ENCODE measurements at regions not wholly inside any gene's neighbourhood (a gene's known extent, or its start where the extent isn't known, plus 50 kb on each side); places are given as distances from the start of the nearest gene placed in this dataset.

DNA sequence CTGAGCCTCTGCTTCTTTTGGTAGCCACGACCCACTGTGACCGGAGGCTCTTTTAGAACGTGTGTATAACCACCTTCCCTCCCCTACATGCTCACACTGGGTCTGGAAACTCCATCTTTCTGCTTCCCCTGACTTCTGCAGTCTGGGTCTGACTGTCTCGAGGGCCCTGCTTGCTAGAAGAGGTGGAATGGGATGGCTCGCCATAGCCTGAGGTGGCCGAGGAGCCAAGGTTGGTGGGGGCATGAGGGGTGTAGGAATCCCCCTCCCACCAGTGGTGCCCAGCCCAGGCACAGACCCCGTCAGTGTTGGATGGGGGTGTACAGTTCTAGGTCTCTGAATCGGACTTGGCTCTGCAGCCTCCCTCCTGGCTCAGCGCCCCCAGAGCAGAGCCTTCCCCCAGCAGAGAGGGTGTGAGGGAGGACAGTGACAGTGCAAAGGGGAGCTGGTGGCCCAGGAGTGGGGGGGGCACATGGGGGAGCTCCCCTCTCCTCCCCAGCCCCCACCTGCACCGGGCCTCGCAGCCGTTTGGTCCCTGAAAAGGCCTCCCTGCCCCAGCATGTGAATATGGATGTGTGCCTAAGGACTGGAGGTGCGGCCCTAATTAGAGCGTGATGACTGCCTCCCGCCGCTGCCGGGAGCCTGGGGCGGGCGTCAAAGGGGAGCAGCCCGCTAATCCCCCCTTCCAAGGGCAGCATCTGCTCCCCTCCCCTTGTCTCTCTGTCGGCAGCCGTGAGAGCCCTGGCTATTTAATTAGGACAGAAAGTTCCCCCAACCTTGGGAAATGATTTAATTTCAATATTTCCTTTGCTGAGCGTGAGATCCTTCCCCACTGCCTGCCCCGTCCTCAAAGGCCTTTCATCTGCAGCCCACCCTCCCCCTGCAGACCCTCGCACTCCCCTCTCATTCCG lies 196.2 kb upstream of the C14orf180 start:
- DNase-seq (ENCODE audit: extremely low read depth, low read depth, low spot score) = no peak

DNA sequence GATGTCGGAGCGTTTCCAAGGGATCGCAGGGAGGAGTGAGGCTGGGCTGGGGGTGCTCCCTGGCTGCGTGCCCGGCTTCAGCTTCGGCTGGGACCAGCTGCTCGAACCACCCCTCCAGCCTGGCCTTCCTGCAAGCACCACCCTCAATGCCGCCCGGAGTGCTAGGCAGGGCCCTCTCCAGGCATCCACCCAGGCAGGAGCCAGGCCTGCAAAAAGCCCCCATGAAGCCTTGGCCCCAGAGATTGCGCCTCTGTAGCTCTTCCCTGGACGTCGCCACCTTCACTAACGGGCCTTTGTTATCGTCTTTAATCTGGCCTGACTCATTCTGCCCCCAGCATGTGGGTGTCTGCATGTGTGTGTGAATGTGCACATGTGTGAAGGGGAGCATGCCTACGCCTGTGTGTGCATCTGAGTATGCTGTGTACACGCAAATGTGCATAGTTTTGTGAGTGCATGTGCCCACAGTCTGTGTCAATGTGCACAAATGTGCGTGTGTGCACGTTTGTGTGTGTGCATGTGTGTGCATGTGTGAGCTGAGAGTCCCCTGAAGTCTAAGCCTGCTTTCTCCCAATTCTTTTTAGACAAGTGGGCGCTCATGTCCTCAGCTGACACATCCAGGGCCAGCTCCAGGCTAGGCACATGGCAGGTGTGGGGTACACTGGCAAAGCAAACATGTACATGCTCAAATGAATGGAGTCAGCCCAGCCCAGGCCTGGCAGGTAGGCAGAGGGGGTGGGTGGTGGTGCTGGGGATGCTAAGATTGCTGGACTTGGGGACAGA lies 195.4 kb upstream of the C14orf180 start:
- no peak for DNase-seq (ENCODE audit: extremely low read depth, low read depth, low spot score)

DNA sequence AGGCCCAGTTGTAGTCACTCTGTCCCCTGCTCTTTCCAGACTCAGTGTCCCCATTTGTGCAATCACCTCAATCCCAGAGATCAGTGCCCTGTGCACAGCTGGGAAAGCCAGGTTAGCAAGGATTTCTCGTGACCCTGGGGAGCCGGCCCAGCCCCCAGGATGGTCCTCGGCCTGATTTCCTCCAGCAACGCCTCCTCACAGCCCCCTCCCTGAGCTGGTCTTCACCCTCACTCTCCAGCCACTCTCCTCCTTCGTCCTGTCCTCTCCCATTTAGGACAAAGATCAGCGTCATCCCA lies 194.8 kb upstream of the C14orf180 start:
- no peak for DNase-seq (ENCODE audit: extremely low read depth, low read depth, low spot score)

DNA sequence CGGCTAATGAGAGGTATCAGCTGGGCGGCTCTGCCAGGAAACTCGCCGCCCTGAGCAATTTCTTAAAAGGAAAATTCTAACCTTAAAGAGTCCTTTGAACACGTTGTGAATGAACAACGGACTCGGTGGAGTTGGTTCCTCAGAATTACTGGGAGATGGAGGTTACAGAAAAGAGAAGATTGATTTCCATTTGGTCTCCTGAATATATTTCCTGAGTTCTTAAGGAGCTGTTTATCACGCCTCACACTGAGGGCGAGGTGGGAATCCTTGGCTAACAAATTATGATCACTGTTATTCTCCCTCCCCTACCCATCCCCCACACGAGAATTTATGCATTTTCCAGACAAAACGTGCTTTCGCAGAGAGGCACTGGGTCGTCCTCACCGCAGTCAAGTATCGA lies 194.5 kb upstream of the C14orf180 start:
- no peak for DNase-seq (ENCODE audit: extremely low read depth, low read depth, low spot score)

DNA sequence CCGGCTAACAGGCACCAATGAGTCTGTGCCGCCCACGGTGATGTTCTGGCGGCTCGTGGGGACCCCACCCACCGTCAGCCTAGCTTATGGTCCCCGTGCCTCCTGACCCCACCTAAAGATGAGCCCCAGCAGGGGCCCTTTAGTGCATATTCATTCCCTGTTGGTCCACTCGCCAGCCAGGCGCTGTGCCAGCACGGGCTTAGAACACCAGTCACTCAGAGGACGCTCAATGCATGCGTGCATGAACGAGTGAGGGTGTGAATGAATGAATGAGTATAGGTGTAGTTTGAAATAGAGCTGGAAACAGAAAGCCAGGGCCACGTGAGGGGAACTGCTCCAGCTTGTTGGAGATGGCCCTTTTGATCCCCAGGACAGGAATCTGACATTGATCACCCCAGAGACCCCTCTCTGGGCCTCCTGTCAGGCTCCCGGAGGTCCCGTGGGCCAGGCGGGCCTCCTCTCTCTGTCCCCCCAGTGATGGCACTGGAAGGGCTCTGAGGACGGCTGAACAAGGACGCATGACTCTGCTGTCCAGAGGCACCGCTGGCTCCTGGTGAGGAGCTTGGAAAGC lies 193.9 kb upstream of the C14orf180 start:
- DNase-seq (ENCODE audit: extremely low read depth, low read depth, low spot score) = no peak

DNA sequence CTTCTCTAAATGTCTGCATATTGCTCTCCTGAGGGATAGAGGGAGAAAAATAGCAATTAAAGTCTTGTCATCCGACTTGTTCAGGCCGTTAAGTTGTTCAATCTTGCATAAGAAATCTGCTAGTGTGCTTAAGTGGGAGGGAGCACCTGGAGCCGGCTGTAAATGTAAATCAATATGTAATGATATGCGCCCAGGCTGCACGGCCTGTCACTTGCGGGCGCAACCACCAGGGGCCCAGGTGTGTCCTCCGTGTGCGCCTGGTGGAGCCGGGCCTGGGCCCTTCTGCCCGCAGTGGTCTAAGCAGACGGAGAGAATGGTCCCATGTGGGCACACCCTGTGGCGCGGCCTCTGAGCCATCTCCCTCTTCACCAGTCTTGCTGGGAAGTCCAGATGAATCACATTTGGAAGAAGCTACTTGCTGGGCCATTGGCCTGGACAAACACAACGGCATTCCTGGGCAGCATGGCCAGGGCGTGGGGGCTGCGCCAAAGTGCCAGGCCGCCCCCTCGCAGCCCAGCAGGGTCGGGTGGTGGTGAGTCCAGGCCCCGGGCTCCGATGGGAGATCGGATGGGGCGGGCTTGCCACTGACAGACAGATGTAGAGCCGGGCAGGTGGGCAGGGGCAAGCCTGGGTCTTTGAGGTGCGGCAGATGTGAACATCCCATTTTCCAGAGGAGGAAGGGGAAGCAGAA lies 193.3 kb upstream of the C14orf180 start:
- DNase-seq (ENCODE audit: extremely low read depth, low read depth, low spot score) = no peak

DNA sequence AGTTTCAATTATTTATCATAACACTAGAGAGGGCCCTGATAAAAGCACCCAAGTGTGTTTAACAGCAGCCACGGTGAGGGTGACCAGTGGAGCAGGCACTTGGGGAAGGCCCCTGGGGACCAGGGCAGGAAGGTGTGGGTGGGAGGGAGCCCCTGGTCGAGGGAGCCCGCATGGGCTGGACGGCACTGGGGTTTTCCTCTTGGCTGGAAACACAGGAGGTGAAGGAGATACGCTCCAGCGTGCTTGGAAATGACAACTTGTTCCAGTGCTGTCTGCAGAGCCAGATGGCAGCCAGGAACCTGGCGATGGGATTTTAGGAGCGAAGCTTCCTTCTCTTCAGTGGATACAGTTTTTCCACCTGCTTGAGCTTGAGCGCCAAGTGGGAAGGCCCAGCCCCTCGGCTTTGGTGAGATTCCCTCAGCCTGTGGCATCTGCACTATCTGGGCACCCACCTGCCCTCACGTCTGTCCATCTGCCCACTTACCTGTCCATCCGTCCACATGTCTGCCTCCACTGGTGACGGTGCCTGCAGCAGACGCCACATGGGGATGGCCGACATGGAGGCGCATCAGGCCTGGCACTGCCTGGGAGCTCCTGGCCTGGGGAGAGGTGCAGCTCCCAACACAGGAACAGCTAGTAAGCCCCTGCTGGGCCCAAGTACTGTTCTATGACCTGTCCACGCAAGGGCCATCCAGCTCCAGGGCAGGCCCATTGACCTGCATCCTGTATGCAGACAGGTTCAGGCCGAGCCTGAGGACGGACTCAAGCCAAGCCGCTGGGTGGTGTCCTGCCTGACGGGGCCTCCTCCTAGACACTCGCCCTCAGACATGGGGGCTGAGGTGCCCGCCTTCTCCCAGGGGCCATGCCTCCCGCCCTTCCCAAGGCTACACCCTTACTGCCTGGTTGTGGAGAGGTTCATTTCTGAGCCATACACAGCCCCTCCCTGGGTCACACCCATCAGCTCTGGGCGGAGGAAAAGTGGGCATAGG lies 192.2 kb upstream of the C14orf180 start:
- no peak for DNase-seq (ENCODE audit: extremely low read depth, low read depth, low spot score)

DNA sequence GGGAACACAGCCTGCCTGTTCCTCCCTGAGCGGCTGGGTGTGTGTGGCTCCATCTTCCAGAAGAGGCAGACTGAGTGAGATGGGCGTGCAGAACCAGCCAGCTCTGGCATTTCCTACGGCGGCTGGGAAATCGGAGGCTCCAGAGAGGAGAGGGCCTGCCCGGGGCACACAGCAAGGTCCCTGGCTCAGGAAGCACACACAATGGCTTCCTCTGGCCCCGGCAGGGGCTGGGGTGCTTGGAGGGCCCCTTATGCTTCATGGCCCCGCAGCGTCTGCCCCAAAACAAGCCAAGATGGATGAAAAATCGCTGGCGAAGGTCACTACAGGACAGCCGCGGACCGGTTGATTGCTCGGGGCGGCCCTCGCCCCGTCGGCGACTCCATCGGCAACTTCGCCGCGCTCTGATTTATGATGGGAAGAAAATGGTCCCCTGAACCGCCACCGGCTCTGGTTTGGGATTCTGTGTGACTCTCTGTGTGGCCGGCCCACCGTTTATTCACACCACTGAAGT lies 191.5 kb upstream of the C14orf180 start:
- DNase-seq (ENCODE audit: extremely low read depth, low read depth, low spot score) = no peak

DNA sequence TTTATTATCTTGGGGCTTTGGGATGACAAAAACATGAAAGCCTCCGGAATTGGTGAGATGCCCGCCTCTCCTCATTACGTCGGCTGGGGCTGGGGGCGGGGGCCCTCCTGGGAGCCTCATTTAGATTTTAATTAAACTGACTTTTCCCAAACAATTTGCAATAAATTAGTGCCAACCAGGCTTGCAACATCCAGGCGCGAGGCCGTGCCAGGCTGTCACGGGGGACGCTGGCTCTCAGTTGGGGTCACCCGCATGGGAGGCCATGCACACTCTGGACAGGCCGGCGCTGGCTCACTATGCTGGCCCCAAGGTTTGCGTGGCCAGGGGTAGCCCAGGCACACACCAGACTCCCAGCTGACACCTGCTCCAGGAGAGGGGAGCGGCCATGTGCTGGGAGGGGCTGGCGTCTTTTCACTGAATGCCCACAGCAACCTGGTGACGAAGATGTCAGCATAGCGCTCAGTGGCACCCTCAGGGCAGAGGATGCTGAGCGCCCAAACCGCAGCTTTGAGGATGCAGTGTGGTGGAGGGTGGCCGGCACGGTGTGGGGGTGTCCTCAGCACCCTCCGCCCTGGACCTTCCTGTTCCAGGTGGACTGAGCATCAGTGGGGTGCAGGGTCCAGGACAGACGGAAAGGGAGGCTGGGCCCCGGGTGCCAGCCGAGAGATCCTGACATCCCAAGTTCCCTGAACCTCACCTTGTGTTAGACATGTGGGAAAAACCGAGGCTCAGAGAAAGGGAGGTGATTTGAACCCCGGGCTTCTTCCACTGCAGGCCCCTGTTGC lies 190.8 kb upstream of the C14orf180 start:
- DNase-seq (ENCODE audit: extremely low read depth, low read depth, low spot score) = no peak

DNA sequence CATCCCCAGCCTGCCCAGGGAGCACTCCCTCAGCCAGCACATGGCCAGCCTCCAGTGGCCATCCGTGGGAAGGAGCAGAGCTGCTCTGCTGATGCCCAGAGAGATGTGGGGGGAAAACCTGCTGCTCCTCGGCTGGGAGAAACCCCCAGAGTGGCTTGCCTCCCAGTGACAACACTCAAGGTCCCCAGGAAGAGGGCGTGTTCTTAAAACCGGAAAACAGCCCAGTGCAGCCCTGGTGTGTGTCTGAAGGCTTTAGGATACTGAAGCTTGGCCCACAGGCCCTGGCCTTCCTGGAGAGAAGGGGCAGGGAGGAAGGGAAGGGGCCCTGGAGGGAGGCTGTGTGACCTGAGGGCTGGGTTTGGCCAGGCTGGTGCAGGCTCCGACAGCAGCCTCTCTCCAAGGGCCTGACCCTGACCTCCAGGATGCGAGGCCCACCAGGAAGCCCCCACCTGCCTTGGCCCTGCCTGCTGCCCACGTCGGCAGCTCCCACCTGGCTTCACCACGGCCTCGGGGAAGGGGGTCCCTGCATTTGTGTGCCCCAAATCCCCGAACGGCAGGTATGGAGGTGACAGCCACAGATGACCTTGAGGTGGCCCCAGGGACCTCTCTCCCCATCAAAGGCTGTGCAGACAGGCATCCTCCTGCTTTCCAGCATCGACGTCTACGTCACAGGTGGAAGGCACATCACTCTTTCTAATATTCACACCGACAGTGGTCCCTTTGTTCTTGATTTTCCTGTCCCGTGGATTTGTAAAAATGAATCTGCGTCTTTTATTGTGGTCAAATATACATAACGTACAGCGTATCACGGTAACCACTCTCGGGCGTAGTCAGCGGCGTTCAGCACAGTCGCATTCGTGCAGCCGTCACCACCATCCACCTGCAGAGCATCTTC lies 190.0 kb upstream of the C14orf180 start:
- DNase-seq (ENCODE audit: extremely low read depth, low read depth, low spot score) = no peak

DNA sequence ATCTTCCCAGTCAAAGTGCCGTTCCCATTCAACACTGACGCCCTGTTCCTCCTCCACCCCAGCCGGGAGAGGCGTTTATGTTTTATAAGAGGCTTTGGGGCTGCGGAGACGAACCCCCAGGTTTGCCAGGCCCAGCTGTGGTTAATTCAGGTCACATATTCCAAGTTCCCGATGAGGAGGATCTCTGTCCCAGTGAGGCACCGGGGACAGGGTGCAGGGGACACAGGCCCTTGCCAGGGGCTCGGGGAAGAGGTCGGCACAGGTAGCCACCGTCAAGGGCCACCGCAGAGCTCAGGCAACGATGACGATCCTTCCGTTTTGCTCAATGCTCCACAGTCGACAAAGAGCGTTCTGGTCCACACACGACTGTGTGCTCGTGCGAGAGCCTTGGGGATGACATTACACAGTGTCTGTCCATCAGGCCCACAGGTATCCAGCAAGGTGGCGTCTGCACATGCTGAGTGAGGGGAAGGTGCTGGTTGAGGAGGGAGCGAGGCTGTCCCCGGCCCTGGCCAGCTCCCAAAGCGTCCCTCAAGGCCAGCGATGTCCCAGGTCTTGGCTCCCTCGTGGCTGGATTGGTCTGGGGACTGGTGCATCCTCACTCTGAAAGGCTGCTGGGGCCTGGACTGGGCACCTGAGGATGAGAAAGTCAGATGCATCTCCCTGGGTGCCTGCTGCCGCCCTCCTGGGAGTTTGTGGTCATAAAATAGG lies 189.2 kb upstream of the C14orf180 start:
- DNase-seq (ENCODE audit: extremely low read depth, low read depth, low spot score) = no peak

DNA sequence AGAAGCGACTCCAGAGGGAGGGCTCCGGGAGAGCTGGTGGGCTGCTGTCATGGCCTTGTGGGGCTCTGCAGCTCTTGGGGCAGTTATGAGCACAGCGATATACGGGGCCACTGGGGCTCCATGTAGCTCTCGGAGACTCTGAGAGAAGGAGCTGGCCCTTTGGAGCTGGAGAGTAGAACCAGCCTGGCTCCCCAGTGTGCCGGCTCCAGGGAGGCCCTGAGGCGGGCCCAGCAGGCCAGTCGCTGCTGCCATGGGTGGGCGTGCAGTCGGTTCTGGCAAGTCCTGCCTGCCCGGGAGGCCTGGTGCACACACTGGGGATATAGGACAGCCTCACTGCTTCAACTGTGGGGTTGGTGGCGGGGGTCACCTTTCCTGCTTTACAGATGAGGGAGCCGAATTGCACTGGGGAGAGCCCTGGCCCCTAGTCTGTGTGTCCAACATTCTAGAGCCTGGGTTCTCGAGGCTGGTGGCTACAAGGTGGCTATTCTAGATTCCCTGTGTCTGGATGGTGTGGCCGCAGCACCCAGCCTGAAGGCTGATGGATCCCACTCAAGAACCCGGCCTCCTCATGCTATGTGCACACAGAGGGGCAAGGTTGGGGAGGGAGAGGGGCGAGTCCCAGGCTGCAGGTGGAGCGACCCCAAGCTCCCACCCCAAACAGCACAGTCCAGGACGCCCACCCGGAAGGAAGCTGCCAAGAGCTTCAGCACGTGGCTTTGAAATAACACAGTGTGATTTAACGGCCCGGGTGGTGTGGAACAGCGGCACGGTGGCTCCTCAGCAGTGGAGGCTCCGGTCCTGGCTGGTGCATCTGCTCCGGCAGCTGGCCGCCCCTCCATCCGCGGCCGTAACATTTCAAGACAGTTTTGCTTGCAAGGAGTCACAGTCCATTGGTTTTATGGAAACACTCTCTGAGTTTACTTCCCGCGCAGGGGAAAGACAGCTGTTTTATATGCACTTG lies 188.3 kb upstream of the C14orf180 start:
- no peak for DNase-seq (ENCODE audit: extremely low read depth, low read depth, low spot score)

DNA sequence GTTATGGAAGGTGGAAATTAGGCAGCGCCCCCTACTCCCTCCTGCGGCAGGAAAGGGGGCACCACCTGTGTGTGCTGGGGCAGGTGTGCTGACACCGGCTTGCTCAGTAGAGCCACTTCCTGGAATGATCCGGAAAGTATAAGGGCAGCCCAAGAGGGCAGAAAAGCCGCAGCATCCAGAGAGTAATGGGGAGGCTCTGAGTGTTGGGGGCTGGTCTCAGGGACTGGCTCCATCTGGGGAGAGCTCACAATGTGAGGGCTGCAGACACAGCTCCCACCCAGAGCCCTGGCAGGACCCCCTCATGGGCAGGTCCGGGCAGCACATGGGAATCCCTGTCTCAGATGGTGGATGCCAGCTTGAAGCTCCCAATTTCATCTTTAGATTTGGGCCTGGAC lies 187.6 kb upstream of the C14orf180 start:
- DNase-seq (ENCODE audit: extremely low read depth, low read depth, low spot score) = no peak

DNA sequence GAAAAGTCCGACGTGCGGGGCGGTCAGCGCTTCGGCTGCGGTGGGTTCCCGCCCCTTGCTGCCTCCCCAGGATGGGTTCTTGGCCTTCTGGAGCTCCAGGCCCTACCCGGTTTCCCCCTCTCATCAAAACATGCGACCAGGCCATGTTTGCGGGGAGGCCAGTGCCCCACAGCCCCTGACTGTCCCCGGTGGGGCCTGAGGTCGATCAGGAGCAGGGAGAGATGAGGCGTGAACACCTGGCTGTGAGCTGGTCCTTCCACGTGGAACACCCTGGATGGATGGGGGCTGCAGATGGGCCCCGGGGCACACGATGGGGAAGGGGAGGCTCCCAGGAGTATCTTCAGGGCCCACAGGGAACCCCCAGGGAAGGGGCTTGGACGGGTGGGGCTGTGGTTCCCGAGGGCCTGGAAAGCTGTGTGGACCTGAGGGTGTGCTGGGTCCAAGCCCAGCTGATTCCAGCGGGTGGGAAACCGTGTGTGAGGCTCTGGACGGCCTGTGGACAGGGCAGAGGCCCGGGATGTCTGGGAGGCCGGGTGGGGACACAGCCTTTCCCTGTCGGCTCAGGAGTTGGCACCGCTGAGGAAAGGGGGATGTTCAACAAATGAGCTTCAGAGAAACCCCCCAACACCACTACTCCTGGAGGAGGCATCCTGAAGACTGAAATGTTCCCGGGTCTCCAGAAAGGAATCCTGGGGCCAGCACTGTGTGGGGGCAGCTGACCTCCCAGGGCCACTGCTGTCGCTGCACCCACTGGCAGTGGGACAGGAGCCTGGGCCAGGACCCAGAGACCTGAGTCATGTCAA lies 187.0 kb upstream of the C14orf180 start:
- no peak for DNase-seq (ENCODE audit: extremely low read depth, low read depth, low spot score)

DNA sequence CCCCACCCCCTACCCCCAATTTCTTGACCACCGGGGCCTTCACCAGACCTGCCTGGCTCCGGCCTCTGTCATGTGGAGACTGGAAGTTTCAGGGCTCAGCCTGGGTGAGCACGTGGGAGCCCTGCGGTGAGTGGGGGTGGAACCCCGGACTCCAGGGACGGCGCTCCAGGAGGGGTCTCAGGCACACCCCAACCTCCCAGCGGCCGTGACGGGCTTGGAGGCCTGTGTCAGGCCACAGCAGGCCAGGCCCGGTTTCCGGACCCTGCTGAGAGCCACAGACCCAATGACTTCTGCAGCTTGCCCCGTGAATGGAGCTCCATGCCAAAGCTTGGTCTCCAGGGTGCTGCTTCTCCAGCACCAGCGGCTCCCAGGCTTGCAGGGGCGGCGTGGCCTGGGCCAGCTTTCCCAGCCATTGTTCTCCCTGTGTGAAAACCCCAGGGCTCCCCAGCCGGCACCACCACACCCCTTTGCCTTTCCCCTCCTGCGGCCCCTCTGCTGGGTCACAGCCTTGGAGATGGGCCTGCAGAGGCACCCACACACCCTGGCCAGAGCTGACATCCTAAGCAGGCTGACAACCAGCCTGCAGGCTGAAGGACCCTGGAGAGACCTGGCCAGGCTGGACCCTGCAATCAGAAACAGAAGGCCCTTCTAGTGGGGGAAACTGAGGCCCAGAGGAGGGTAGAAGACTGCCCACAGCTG lies 186.2 kb upstream of the C14orf180 start:
- no peak for DNase-seq (ENCODE audit: extremely low read depth, low read depth, low spot score)

Data from glomerular endothelial cell (primary cell).